Activated naive CD4-positive, alpha-beta T cell (primary cell): ENCODE measurements at regions not wholly inside any gene's neighbourhood (a gene's known extent, or its start where the extent isn't known, plus 50 kb on each side); places are given as distances from the start of the nearest gene placed in this dataset.

Experiments used
- DNase-seq, 4 experiments: peaks; one replicate each; lab custom pipeline; 2025; lab: John Stamatoyannopoulos, UW

DNA sequence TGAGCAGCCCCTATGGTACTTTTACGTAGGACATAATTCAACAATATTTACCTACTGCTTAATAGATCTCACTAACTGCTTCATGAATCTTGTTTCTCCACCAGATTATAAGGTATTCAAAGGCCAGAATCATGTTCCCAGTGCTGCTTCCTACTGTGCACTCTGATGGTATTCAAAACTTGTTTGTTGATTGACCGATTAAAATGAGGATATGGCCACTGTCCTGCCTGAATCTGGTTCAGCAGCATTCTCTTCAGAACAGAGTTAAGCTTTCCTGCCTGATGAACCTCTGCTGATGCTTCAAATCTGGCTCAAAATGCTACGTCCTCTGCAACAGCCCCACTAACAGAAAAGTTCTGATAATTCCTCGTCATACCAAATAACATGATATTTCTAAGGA is 150.7 kb upstream of the ZNF462 start:
- DNase-seq, result no peak

DNA sequence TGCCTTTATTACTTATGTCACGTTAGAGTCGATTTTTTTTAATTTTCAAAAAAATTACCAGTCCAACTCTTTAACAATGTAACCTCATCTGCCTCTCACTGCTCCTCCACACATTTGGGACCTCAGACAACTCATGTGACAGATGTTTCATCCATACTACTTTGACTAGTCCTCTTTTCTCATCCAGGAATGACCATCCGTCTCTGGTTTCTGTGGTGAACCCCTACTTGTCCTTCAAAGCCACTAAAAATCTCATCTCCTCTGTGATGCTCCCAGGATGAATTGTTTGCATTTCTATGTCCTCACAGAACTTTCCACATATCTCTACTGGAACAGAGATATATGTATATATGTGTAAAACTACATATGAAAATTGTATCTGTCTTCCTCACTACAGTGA is 149.8 kb upstream of the ZNF462 start:
- DNase-seq, result no peak

DNA sequence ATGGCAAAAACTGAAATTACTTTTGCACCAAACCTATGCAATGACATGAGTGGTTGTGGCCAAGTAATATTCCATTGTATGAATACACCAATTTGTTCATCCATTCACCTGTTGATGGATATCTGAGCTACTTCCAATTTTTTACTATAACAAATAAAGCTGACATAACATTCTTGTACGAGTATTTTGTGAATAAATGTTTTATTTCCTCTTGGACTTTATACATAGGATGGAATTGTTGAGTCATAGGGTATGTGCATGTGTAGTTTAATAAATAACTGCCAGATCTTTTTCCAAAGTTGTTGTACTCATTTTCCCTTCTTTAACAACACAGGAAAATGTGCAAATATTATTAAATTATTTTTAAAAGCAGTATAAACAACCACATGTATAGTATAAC is 146.1 kb upstream of the ZNF462 start:
- no peak for DNase-seq

DNA sequence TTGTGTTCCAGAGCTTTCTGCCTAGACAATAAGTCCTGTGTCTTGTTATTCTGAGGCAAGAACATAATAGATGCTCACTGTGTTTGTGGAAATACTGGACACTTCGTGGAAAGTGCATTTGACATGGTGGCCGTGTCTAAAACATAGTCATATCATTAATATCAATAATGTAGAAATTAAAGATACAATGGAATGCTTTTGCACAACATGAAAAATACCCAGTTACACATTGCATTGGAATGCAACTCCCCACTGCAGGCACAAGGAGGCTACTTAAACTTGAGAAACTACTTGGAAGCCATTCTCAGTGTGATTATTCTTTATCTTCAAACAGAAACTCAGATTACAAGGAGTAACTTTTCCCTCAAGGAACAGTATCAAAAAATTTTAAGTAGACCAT is 145.3 kb upstream of the ZNF462 start:
- no peak for DNase-seq

DNA sequence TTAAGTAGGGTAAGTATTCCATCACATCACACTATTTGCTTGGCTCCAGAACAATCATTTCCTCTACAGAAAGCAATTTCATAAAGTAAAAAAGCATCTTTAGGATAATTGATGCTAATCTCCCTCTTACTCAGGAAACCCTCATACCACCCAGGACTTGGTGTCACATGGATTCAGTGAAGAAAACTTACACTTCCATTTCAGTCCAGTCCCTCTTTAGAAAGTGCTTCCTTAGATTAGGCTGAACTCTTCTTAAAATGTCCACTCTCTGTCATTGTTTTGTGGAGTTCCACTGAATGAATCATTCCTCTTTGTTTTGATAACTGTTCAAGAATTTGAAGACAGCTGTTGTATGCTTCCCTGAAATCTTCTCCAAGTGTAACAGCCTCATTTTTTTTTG is 144.0 kb upstream of the ZNF462 start:
- no peak for DNase-seq

DNA sequence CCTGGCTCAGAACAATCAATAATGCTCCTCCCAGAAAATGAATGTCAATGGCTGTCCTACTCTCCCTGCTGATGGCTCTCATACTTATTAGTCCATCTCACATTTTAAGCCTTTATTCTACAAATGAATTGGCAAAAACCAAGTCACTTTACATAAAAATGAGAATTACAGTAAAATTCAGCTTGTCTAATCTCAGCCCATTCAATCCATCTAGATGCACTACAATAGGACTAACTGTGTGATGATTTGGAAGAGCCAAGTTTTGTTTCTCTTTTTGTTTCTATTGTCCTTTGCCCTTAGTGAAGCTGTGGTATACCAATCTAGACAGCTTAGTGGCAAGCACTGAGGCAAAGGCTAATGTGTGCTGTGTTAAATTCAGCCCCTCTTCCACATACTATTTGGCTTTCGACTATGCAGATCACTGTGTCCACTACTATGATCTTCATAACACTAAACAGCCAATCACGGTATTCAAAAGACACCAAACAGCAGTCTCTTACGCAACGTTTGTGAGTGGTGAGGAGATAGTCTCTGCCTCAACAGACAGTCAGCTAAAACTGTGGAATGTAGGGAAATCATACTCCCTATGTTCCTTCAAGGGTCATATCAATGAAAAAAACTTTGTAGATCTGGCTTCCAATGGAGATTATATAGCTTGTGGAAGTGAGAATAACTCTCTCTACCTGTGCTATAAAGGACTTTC is 140.8 kb upstream of the ZNF462 start:
- no peak for DNase-seq

DNA sequence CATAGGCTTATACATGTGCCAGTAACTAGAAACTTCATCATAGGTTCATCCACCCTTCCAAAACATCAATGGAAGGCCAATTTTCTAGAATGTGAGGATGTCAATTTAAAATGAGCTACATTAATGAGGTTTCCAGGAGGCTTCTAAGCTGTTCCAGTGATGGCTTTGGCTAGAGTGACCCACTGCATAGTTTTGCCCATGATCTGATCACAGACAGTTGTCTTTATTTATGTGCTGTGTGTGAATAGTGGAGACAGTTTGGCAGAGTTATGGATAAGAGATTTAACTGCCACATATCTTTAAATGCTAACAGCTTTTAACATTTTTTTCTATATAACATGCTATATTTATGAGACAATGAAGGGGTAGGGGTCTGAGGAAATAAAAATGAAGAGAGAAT is 139.0 kb upstream of the ZNF462 start:
- DNase-seq, result no peak

DNA sequence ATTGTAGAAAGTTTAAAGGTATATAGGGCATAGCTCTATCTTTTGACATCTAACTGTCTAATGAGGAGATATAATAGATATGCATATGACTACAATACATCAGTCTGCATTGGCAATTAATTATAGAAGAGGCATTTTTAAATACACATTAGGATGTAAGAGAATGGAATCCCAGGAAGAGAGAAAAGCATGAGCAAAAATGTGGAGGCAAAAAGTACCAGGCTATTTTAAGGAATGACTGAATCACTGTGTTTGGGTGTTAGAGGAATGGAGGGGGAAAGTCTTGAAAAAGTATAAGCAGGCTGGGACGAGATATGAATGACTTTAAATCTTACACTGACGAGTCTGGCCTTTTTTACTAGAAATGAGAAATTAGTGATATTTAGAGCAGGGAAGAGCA is 138.4 kb upstream of the ZNF462 start:
- DNase-seq, result no peak

DNA sequence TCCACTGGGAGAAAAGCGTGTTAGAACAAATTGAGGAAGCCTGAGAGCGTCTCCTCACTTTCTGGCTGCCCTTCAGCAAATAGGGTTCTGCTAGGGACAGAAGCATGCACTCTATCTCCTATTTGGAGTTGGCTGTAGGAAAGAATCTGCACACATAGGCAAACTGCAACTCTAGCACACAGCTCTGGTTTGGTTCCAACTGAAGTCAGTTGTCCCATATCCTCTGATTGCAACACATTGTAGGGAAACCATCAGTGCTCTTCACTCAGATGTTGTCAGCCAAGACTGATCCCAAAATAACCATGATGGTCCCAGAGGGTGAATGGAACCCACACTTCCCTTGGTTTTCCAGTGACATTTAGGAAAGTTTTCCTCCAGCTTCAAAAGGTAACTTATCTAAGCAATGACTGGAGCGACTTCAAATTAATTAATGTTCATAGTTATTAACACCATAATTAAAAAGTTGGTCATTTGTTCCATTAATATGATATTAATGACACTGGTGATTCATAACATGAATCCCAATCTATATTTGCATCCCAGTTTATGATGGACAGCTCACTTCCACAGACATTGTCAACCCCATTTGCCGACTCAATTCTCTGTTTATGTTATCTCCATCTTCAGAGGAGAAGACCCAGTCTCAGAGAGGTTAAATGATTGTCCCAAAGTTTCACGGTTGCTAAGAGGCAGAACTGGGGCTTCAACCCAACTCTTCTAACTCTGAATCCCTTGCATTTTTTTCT is 136.7 kb upstream of the ZNF462 start:
- DNase-seq, result no peak

DNA sequence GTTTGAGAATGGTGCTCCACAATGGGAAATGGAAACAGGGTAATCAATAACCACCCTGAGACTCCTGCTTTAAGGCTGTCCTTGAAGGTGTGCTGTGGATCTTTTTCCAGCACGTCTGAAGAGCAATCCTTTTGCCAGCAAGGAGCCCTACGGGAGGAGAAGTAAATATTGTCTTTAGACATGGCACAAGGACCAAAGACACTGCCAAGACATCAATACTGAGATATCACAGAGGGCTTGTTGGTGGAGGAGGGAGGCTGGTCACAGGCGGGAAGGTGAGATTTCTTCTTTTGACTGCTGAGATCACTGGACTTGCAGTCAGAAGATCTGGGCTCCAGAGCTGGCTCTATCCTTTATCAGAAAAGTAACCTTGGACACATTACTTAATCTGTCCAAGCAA is 135.0 kb upstream of the ZNF462 start:
- no peak for DNase-seq

DNA sequence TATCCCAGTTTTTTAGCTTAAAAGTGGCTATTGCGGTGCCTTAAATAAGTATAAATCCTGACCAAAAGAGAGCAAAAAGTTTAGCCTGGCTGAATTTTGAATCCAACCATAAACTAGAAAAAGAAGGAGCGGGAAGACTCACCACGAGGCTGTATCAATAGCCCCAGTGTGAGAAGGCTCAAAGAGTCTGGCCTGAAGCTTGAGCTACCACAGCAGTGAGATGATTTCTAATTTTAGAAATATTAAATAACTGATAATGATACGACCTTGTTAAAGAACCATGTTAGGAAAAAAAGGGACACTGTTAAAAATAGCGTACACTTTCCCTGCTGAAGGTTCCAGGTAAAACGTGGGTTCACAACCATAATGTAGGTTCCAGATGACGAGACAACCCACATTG is 134.1 kb upstream of the ZNF462 start:
- DNase-seq, result no peak

DNA sequence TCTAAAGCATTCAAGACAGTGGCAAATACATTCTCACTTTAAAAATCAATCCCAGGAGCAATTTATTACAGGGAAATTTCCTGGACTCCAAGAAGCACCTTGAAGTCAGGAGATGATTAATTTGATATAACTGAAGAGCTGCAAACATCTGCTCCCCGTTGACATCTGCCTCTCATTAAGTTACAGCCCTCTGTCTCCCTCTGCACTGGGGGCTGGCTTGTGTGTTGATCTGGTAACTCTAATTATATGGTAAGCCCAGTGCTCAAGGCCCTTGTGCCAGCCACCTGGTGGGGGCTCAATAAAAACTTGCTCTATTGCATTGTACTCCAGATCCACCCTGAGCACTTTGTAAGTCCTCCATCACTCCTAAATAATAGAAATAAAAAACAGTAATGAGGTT is 131.1 kb upstream of the ZNF462 start:
- DNase-seq, result no peak

DNA sequence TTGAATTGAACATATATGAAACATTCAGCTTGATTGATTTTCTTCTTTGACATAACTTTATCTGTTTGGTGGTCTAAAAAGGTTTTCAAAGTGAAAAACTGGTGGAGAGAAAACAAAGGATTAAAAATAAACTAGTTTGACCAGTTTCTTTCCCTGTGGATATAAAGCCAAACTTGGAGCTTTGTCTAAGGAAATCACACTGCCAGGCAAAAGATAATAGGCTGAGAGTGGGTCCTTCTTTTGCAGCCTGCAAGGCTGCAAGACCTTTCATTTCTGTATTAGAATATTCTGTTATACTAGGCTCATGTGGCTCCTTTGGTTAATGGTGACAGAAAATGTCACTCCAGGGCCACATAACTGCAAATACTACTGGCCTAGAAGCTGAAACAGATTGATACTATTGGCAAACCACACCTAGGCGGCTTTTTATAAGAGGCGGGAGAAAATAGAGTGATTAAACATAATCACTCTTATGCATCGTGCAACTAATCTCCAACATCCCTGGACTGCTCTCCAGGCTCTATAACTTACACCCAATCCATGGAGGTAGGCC is 129.1 kb upstream of the ZNF462 start:
- no peak for DNase-seq

DNA sequence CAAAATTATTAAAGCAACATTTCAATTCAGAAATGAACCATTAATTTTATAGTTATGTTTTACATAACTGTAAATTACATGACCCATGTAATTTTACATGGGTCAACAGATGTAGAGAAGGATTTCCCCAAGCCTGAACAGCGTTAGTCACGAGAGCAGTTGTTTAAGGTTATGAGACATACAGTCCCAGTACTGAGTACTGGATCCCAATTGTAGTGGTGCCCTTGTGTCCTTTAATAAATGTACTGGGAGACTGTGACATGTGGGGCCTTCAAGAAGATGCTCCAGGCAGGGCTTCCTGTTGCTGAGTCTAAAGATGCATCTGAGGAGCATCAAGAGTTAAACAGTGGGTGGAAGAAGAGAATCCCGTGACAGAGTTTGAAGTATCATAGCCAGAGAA is 125.5 kb upstream of the ZNF462 start:
- no peak for DNase-seq

DNA sequence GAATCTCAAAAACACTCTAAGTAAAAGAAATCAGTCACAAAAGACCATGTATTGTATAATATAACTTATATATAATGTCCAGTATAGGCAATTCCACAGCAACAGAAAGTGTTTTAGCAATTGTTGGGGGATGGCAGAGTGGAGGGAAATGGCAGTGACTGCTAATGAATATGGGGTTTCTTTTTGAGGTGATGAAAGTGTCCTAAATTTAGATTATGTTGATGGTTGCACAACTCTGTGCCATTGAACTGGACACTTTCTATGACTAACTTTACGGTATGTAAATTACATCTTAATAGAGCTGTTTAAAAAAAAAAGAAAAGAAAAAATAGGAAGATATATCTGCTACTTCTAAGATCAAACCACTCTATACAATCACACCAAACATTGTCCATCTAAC is 124.9 kb upstream of the ZNF462 start:
- DNase-seq, result no peak

DNA sequence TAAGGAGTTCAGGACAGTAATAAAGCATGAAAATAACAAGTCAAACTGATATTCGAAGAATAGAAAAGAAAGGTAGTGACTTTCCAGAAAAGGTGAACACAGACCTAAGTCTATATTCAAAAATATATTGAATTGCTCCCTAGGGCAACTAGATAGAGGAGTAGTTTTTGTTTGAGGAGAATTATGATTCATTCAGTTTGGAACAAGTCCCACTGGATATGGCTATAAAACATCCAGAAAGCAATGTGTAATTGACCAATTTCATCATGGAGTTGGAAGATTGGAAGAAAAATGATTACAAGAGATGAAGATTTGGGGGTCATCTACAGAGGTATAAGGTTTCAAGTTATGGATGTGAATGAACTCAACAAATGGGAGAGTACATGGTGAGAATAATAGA is 117.5 kb upstream of the ZNF462 start:
- no peak for DNase-seq

DNA sequence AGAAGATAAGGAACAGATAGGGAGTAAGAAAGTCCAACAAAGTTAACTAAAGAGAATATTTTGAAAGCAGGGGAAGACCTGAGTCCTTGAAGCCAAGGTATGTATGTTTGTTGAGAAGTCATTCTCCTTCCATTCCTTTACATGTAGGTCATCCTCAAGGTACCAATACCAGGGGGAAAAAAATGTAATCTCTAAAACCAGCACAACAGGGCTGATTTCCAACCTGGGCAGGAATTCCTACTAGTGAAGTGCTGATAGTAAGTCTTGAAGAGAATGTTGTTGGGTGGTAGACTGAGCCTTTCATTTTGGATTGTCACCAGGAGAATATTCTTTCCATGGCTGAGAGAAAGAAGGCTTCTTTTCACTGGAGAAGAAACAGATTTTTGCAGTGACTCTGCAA is 117.1 kb upstream of the ZNF462 start:
- DNase-seq, result no peak

DNA sequence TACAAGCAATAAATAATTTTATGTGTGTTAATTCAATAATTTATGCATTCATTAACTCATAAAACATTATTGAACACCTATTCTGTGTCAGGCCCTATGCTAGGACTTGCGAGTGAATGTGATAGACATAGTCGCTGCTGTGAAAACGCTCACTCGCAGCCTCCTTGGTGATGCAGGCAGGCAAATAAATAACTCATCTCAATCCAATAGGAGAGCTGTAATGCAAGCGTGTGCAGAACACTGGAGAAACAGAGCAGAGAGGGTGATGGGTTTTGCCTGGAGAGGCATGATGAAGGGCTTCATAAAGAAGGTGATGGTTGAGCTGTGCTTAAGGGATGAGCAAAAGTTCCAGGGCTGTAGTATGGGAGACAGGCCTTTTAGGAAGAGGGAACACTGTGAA is 111.3 kb upstream of the ZNF462 start:
- DNase-seq, result no peak

DNA sequence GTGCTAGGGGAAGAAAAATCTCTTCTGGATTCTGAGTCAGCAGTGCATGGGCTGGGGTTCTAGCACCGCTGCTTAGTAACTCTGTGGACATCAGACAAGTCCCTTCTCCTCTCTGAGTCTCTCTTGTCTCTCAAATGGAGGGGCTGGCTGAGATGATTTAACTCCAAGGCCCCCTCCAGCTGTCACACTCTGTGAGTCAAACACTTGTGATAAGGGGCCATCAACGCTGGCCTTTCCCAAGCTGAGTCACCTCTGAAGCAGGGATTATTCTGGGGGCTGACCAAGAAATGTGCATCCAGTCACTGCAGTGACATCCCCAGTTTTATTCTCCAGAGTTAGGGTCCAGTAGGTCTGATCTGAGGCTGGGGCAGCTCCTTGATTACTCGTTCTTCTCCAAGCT is 110.4 kb upstream of the ZNF462 start:
- no peak for DNase-seq

DNA sequence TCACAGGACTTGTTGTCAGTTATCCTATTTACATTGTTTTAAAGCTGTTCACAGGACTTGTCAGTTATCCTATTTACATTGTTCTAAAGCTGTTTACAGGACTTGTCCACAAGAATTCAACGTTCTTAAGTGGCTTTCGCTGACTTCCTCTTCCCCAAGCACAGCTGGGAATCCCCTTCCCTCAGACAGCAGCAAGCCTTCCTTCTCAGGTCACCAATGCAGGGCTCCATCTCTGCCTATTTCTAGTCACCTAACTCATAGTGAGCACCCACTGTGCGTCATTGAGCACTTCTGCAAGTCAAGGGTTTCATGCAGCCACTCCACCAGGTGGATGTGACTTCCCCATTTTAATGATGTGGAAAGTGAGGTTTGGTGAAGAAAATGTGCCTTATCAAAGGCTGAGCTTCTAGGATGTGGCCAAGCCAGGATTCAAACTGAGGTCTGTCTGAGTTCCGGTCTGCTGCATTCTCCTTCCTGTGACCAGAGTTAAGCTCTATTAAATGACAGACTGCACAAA is 109.8 kb upstream of the ZNF462 start:
- no peak for DNase-seq

DNA sequence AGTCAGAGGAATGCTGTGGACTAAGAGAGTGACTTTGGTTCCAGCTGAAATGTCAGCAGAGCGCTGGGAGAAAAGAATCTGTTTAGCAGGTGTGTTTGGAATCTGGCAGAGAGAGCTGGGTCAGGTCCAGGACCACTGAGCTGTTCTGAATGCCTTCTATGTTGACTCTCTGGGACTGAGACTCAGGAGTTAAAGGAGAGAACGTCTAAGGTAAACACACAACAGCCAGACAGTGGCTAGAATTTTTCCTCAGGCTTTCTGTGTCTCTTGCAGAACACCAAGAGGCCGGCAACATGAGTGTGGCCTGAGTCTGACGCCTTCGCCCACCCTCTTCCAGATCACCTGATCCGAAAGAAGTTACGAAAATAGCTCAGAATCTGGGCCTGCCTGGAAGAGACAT is 107.2 kb upstream of the ZNF462 start:
- DNase-seq, result no peak

DNA sequence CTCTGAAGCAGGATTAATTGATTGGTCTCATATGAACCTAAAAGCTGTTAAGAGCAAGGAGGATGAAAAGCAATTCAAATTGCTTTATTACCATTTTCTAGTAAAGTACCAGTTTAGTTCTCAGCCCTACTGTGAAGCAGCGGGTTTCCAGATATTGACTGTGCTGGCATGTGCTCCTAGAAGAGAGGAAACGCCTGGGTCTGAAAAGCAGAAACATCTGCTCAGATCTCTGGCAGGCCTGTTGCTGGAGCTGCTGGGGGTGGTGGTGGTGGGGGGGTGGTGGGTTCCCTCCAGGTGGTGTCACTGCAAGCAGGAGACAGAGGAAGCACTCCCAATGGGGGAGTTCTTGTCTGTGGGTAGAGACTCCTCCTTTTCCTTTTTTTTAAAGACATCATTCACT is 105.5 kb upstream of the ZNF462 start:
- DNase-seq, result no peak

DNA sequence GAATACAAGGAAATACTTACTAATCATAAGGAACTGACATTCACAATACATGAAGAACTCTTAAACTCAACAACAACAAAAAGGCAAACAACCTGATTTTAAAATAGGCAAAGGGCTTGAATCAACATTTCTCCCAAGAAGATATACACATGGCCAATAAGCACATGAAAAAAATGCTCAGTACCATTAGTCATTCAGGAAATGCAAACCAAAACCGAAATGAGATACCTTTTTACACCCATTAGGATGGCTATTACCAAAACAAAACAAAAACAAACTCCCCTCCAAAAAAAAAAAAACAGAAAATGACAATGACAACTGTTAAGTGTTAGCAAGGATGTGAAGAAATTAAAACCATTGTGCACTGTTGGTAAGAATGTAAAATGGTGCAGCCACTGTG is 104.1 kb upstream of the ZNF462 start:
- no peak for DNase-seq

DNA sequence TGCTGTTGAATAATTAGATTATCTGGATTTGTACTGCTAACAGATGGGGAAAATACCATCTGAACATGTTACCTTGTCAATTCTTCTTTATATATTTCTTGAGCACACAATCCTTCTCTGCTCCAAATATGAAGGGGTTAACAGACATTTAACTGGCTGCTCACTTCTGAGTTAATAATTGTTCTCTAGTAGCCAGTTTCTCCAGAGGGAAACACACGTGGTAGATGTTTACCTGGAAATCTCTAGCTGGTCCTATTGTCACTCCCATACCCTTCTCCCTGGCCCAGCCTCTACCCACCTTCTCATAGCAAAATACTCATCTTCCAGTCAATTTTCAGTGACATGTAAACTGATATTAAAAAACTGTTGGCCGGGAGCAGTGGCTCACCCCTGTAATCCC is 101.5 kb upstream of the ZNF462 start:
- DNase-seq, result no peak
